ENCODE measurements at regions not wholly inside any gene's neighbourhood (a gene's known extent, or its start where the extent isn't known, plus 50 kb on each side); places are given as distances from the start of the nearest gene placed in this dataset.

GRCh38 chr5:7214906-7215416 lies 181.0 kb upstream of the ADCY2 start:
- TF ChIP-seq FOXP2 (optimal IDR thresholded peaks at IDR 0.05; ENCODE audit: borderline replicate concordance, extremely low read depth, extremely low read length, insufficient read depth) (no peak), POLR2AphosphoS5 (IDR thresholded peaks at IDR 0.05; ENCODE audit: low read depth, low read length) (no peak), REST (IDR thresholded peaks at IDR 0.05; ENCODE audit: insufficient read depth in 1 of 2, low read depth in 2 of 2, low read length in 2 of 2) (no peak)

- TF ChIP-seq REST (IDR thresholded peaks at IDR 0.05; ENCODE audit: insufficient read depth in 1 of 2, low read depth in 2 of 2, low read length in 2 of 2): no peak
- no peak for TF ChIP-seq FOXP2 (optimal IDR thresholded peaks at IDR 0.05; ENCODE audit: borderline replicate concordance, extremely low read depth, extremely low read length, insufficient read depth)
These were observed 177.8 kb upstream of the ADCY2 start for GRCh38 chr5:7218141-7218540.

GRCh38 chr5:7220156-7220555 lies 175.8 kb upstream of the ADCY2 start:
- TF ChIP-seq TAF1 (IDR thresholded peaks at IDR 0.05; ENCODE audit: borderline replicate concordance, insufficient read depth, low read length) (no peak), SIN3A (IDR thresholded peaks at IDR 0.05; ENCODE audit: borderline replicate concordance, insufficient read depth, low read length) (no peak), FOXP2 (optimal IDR thresholded peaks at IDR 0.05; ENCODE audit: borderline replicate concordance, extremely low read depth, extremely low read length, insufficient read depth) (no peak), POLR2AphosphoS5 (IDR thresholded peaks at IDR 0.05; ENCODE audit: low read depth, low read length) (no peak), REST (IDR thresholded peaks at IDR 0.05; ENCODE audit: insufficient read depth in 1 of 2, low read depth in 2 of 2, low read length in 2 of 2) (no peak)

GRCh38 chr5:7221041-7221440 lies 174.9 kb upstream of the ADCY2 start:
- TF ChIP-seq REST (IDR thresholded peaks at IDR 0.05; ENCODE audit: insufficient read depth in 1 of 2, low read depth in 2 of 2, low read length in 2 of 2): no peak
- no peak for TF ChIP-seq SIN3A (IDR thresholded peaks at IDR 0.05; ENCODE audit: borderline replicate concordance, insufficient read depth, low read length)
- TF ChIP-seq TAF1 (IDR thresholded peaks at IDR 0.05; ENCODE audit: borderline replicate concordance, insufficient read depth, low read length): no peak
- no peak for TF ChIP-seq FOXP2 (optimal IDR thresholded peaks at IDR 0.05; ENCODE audit: borderline replicate concordance, extremely low read depth, extremely low read length, insufficient read depth)
- TF ChIP-seq POLR2AphosphoS5 (IDR thresholded peaks at IDR 0.05; ENCODE audit: low read depth, low read length): no peak

- no peak for TF ChIP-seq REST (IDR thresholded peaks at IDR 0.05; ENCODE audit: insufficient read depth in 1 of 2, low read depth in 2 of 2, low read length in 2 of 2)
- no peak for TF ChIP-seq SIN3A (IDR thresholded peaks at IDR 0.05; ENCODE audit: borderline replicate concordance, insufficient read depth, low read length)
- no peak for TF ChIP-seq FOXP2 (optimal IDR thresholded peaks at IDR 0.05; ENCODE audit: borderline replicate concordance, extremely low read depth, extremely low read length, insufficient read depth)
- no peak for TF ChIP-seq POLR2AphosphoS5 (IDR thresholded peaks at IDR 0.05; ENCODE audit: low read depth, low read length)
- no peak for TF ChIP-seq TAF1 (IDR thresholded peaks at IDR 0.05; ENCODE audit: borderline replicate concordance, insufficient read depth, low read length)
These were observed 170.1 kb upstream of the ADCY2 start for GRCh38 chr5:7225826-7226225.
